ENCODE measurements at regions not wholly inside any gene's neighbourhood (a gene's known extent, or its start where the extent isn't known, plus 50 kb on each side); places are given as distances from the start of the nearest gene placed in this dataset.

DNA sequence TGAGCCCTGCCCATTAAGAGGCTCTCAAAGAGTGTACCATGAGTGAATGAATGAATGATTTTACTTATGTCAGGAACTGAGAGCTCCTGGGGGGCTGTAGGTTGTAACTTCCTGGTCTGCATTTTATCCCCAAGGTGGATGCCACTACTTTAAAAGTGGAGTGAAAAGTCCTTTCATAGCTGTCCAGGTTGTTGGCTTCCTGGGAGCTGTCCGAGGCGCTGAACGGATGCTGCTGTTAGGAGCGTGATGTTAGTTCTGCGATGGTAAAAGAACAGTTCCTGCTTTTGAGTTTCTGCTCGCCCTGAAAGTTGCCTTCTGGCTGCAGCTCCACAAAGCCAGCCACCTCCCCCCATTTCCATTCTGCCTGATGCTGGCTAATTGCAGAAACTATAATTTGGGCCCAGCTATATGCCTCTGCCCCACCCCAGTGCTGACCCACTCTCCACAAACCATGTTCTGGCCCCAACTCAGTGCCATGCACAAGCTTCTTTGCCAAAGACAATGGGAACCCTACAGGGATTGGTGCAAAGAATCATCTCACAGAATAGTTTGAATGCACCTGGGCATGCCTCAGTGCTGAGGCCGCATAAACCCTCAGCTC, 330.9 kb upstream of the CDH4 start:
- Mint-ChIP-seq H3K9me3 (ENCODE audit: unreplicated experiment) (peaks cover 12% of the 10 kb centered on the region), H3K27me3 (ENCODE audit: unreplicated experiment) (no peaks in the 10 kb centered on the region)
- no peak for DNase-seq (ENCODE audit: extremely low spot score, unreplicated experiment)

DNA sequence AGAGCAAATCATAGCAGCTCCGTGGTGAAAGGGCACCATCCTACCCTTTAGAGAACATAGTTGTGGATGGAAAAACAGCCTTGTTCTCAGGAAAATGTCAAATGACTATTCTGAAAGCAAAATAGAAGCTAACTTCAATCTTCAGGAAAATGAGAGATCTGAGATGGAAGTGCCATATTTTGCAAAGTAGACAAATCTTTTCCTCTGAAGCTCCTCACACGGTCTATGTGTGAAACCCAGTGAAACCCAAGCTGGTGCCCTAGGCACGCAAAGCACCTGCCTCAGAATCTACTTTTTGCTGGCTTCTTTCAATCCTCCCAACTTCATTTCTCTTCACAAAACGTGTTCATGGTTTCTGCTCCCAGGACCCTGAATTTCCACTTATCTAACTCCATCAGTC, 325.2 kb upstream of the CDH4 start:
- no peak for DNase-seq (ENCODE audit: extremely low spot score, unreplicated experiment)
- H3K27ac Mint-ChIP-seq (ENCODE audit: unreplicated experiment), result no peak overlapping the region
- no peak overlapping the region for H3K4me3 Mint-ChIP-seq (ENCODE audit: unreplicated experiment)
- no peaks in the 10 kb centered on the region for H3K27me3 Mint-ChIP-seq (ENCODE audit: unreplicated experiment)
- H3K4me1 Mint-ChIP-seq (ENCODE audit: unreplicated experiment), result no peaks in the 10 kb centered on the region
- TF ChIP-seq, protein P1, sequence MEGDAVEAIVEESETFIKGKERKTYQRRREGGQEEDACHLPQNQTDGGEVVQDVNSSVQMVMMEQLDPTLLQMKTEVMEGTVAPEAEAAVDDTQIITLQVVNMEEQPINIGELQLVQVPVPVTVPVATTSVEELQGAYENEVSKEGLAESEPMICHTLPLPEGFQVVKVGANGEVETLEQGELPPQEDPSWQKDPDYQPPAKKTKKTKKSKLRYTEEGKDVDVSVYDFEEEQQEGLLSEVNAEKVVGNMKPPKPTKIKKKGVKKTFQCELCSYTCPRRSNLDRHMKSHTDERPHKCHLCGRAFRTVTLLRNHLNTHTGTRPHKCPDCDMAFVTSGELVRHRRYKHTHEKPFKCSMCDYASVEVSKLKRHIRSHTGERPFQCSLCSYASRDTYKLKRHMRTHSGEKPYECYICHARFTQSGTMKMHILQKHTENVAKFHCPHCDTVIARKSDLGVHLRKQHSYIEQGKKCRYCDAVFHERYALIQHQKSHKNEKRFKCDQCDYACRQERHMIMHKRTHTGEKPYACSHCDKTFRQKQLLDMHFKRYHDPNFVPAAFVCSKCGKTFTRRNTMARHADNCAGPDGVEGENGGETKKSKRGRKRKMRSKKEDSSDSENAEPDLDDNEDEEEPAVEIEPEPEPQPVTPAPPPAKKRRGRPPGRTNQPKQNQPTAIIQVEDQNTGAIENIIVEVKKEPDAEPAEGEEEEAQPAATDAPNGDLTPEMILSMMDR (IDR thresholded peaks at IDR 0.05), result no peak
- H3K36me3 Mint-ChIP-seq (ENCODE audit: unreplicated experiment), result no peaks in the 10 kb centered on the region
- H3K9me3 Mint-ChIP-seq (ENCODE audit: unreplicated experiment), result no peaks in the 10 kb centered on the region

More for the DNA sequence above, 330.9 kb upstream of the CDH4 start:
- no peak overlapping the region for H3K27ac Mint-ChIP-seq (ENCODE audit: unreplicated experiment)
- H3K4me3 Mint-ChIP-seq (ENCODE audit: unreplicated experiment), result no peak overlapping the region
- H3K4me1 Mint-ChIP-seq (ENCODE audit: unreplicated experiment), result no peaks in the 10 kb centered on the region
- H3K36me3 Mint-ChIP-seq (ENCODE audit: unreplicated experiment), result no peaks in the 10 kb centered on the region
- TF ChIP-seq, protein P1 (IDR thresholded peaks at IDR 0.05), result no peak

DNA sequence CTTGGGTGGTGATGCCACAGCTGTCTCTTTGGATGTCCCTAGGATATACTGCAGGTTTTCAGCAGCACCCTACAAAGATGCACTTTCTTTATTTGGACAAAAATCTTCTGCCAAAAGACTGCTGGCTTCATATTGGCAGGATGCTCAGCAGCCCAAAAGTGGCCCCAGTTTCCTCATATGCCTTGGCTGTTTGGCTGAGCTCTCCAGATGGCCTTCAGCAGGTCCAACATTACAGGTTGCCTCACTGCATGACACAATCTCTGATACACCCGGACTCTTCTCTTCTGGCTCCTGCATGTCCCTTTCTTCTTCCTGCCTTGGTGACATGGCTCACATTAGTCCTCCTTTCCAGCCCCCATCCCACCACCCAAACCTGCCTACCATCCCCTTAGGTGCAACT, 323.7 kb upstream of the CDH4 start:
- H3K9me3 Mint-ChIP-seq (ENCODE audit: unreplicated experiment), result no peaks in the 10 kb centered on the region
- no peaks in the 10 kb centered on the region for H3K4me1 Mint-ChIP-seq (ENCODE audit: unreplicated experiment)
- H3K27ac Mint-ChIP-seq (ENCODE audit: unreplicated experiment), result no peak overlapping the region
- no peaks in the 10 kb centered on the region for H3K27me3 Mint-ChIP-seq (ENCODE audit: unreplicated experiment)
- H3K36me3 Mint-ChIP-seq (ENCODE audit: unreplicated experiment), result no peaks in the 10 kb centered on the region
- no peak overlapping the region for H3K4me3 Mint-ChIP-seq (ENCODE audit: unreplicated experiment)
- TF ChIP-seq, protein P1 (IDR thresholded peaks at IDR 0.05), result no peak
- DNase-seq (ENCODE audit: extremely low spot score, unreplicated experiment), result no peak

DNA sequence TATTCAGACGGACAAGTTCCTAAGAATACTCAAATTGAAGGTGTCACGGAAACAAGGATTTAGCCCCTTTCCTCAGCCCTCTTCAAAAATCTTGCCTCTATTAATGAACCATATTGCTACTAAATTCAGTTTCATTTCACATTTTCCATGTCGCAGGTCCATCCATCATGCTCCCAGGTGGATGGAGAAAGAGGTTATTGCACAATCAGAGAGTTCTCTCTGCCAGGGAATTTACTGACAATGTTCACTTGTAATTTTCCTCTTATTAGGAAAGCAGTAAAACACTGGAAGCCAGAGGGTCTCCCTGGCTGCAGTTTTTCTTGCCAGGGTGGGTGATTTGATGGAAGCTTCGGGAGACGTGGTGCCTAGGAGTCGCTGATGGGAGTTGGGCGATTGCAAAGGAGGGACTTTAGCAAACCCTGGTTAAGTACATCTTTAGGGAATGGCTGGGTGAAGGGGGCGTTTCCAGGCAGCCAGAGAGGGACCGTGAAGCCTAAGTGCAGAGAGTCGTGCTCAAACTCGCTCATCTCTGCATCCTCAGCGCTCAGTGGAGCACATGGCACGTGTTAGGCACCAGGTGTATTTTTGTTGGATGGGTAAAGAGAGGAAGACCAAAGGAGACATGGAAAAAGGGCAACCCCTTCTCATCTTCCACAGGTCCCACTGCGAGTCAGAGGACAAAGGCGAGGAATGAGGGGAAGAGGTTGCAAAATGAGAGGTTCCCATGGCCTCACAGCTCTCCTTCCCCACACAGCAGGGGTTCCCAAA, 321.9 kb upstream of the CDH4 start:
- DNase-seq (ENCODE audit: extremely low spot score, unreplicated experiment), result no peak
- H3K9me3 Mint-ChIP-seq (ENCODE audit: unreplicated experiment), result no peaks in the 10 kb centered on the region
- H3K4me3 Mint-ChIP-seq (ENCODE audit: unreplicated experiment), result no peak overlapping the region
- H3K4me1 Mint-ChIP-seq (ENCODE audit: unreplicated experiment), result no peaks in the 10 kb centered on the region
- TF ChIP-seq, protein P1 (IDR thresholded peaks at IDR 0.05), result no peak
- no peaks in the 10 kb centered on the region for H3K36me3 Mint-ChIP-seq (ENCODE audit: unreplicated experiment)
- H3K27me3 Mint-ChIP-seq (ENCODE audit: unreplicated experiment), result no peaks in the 10 kb centered on the region
- no peak overlapping the region for H3K27ac Mint-ChIP-seq (ENCODE audit: unreplicated experiment)

DNA sequence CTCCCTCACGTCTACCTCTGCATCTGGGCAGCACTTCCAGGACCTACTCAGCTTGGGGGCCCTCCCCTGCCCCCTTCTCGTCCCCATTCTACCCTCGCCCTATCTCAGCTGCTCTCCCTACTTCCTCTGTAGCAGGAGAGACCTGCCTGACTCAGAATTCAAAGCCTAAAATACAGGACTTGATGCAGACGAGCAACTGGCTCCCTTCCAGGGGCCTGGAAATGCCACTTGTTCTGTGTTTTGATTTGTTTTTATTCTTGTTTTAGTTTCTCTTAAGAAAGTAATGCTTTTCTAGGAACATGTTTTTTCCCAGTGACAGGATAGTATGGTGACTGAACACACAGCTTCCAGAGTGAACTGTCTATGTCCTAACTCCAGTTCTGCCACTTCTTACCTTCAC, 320.4 kb upstream of the CDH4 start:
- no peak for DNase-seq (ENCODE audit: extremely low spot score, unreplicated experiment)
- no peaks in the 10 kb centered on the region for H3K36me3 Mint-ChIP-seq (ENCODE audit: unreplicated experiment)
- H3K27ac Mint-ChIP-seq (ENCODE audit: unreplicated experiment), result no peak overlapping the region
- no peak overlapping the region for H3K4me3 Mint-ChIP-seq (ENCODE audit: unreplicated experiment)
- no peaks in the 10 kb centered on the region for H3K4me1 Mint-ChIP-seq (ENCODE audit: unreplicated experiment)
- no peaks in the 10 kb centered on the region for H3K9me3 Mint-ChIP-seq (ENCODE audit: unreplicated experiment)
- H3K27me3 Mint-ChIP-seq (ENCODE audit: unreplicated experiment), result no peaks in the 10 kb centered on the region
- TF ChIP-seq, protein P1 (IDR thresholded peaks at IDR 0.05), result no peak
